ENCODE measurements at regions not wholly inside any gene's neighbourhood (a gene's known extent, or its start where the extent isn't known, plus 50 kb on each side); places are given as distances from the start of the nearest gene placed in this dataset.
"Not testable (repeated sequence)": the region's sequence is repeated elsewhere in the genome, so short reads cannot be mapped to it uniquely, and the experiment has no call there.

DNA sequence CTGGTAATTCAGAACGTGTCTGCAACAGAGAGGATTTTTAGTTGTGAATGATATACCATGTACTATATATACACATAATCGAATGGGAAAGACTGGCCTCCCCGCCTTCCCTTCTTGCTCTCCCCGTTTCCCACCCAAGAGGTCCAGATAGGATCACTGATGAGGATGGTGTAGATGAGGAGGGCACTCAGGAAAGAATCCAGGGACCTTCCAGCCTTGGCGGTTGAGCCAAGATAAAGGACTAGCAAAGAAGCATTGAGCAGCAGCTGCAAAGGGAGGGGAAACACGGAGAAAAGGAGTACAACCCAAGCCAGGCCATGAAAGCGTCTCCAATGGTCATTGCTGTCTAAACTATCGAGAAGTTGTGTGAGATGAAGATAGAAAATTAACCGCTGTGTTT lies 84.0 kb upstream of the EXOC2 start:
- Histone ChIP-seq H3K9me3 (ENCODE audit: insufficient read depth, low read length, severe bottlenecking) (no peaks in the 10 kb centered on the region), H2AFZ (ENCODE audit: low read depth, low read length) (no peak overlapping the region), H3K27me3 (ENCODE audit: insufficient read depth, low read length, poor library complexity) (peaks cover 11% of the 10 kb centered on the region), H4K20me1 (ENCODE audit: insufficient read depth, low read length) (no peaks in the 10 kb centered on the region), H3K4me1 (ENCODE audit: insufficient read depth, low read length) (no peaks in the 10 kb centered on the region), H3K9ac (ENCODE audit: low read depth, low read length) (no peak overlapping the region), H3K4me3 (ENCODE audit: low read depth in 1 of 2, low read length in 2 of 2) (no peak overlapping the region), H3K27ac (ENCODE audit: low read length) (no peak overlapping the region), H3K4me2 (ENCODE audit: insufficient read depth, low read length) (no peak overlapping the region), H3K36me3 (ENCODE audit: insufficient read depth, low read length) (no peaks in the 10 kb centered on the region), H3K79me2 (ENCODE audit: insufficient read depth, low read length) (no peaks in the 10 kb centered on the region)
- ATAC-seq (ENCODE audit: insufficient read depth, low read depth) (no peak), DNase-seq (no peak)
- TF ChIP-seq CTCF (IDR thresholded peaks at IDR 0.05; ENCODE audit: borderline replicate concordance, extremely low read depth, low read length, poor library complexity, severe bottlenecking) (no peak), EZH2 (IDR thresholded peaks at IDR 0.05; ENCODE audit: borderline replicate concordance, low read depth, low read length, severe bottlenecking) (no peak)

DNA sequence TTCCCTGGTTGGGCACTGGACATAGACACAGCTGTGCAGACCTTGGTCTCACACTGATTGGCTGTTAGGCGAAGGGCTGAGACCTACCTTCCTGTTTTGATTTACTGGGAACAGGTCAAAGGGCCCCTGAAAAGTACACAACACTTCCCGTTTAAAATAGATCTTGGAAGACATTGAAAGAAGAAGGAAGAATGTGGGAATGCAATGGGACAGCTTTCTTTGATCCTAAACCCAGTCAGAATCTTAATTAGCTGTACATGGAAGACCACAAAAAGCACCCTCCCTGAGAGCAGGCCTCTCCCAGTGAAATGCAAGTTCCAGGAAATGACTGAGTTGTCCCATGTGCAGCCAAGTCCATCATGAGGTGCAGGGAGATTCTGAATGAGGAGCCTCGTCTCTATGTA lies 83.6 kb upstream of the EXOC2 start:
- ATAC-seq (ENCODE audit: insufficient read depth, low read depth) (no peak), DNase-seq (no peak)
- no peaks in the 10 kb centered on the region for H3K79me2 ChIP-seq (ENCODE audit: insufficient read depth, low read length)
- H3K4me1 ChIP-seq (ENCODE audit: insufficient read depth, low read length), result no peaks in the 10 kb centered on the region
- H3K9me3 ChIP-seq (ENCODE audit: insufficient read depth, low read length, severe bottlenecking), result no peaks in the 10 kb centered on the region
- H3K36me3 ChIP-seq (ENCODE audit: insufficient read depth, low read length), result no peaks in the 10 kb centered on the region
- H3K9ac ChIP-seq (ENCODE audit: low read depth, low read length), result no peak overlapping the region
- H3K4me2 ChIP-seq (ENCODE audit: insufficient read depth, low read length), result no peak overlapping the region
- H2AFZ ChIP-seq (ENCODE audit: low read depth, low read length), result no peak overlapping the region
- no peak overlapping the region for H3K27ac ChIP-seq (ENCODE audit: low read length)
- no peak for TF ChIP-seq EZH2 (IDR thresholded peaks at IDR 0.05; ENCODE audit: borderline replicate concordance, low read depth, low read length, severe bottlenecking)
- TF ChIP-seq CTCF (IDR thresholded peaks at IDR 0.05; ENCODE audit: borderline replicate concordance, extremely low read depth, low read length, poor library complexity, severe bottlenecking), result no peak
- H3K27me3 ChIP-seq (ENCODE audit: insufficient read depth, low read length, poor library complexity), result peaks cover 11% of the 10 kb centered on the region
- H3K4me3 ChIP-seq (ENCODE audit: low read depth in 1 of 2, low read length in 2 of 2), result no peak overlapping the region
- no peaks in the 10 kb centered on the region for H4K20me1 ChIP-seq (ENCODE audit: insufficient read depth, low read length)

DNA sequence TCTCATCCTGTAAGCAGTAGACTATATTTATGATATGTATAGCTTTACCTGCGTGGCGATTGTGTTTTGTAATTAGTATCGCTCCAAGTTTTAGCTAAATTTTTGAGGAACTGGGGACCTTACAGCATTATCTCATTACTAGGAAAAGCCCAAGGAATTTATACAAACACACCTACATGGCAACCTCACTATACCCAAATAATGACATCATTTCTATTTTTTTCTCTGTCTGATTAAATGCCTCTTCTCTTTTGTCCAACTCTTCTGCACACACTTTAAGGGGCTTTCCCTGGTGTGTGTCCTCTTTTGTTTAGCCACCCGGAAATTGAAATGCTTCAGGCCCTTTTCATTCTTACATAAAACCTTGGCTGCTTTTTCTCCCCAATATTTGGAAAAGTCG lies 82.9 kb upstream of the EXOC2 start:
- H3K27me3 ChIP-seq (ENCODE audit: insufficient read depth, low read length, poor library complexity), result peaks cover 8% of the 10 kb centered on the region
- H3K79me2 ChIP-seq (ENCODE audit: insufficient read depth, low read length), result no peaks in the 10 kb centered on the region
- no peaks in the 10 kb centered on the region for H3K9me3 ChIP-seq (ENCODE audit: insufficient read depth, low read length, severe bottlenecking)
- TF ChIP-seq CTCF (IDR thresholded peaks at IDR 0.05; ENCODE audit: borderline replicate concordance, extremely low read depth, low read length, poor library complexity, severe bottlenecking), result no peak
- TF ChIP-seq EZH2 (IDR thresholded peaks at IDR 0.05; ENCODE audit: borderline replicate concordance, low read depth, low read length, severe bottlenecking), result no peak
- ATAC-seq (ENCODE audit: insufficient read depth, low read depth), result no peak
- H2AFZ ChIP-seq (ENCODE audit: low read depth, low read length), result no peak overlapping the region
- no peak overlapping the region for H3K4me3 ChIP-seq (ENCODE audit: low read depth in 1 of 2, low read length in 2 of 2)
- no peak overlapping the region for H3K27ac ChIP-seq (ENCODE audit: low read length)
- H3K9ac ChIP-seq (ENCODE audit: low read depth, low read length), result no peak overlapping the region
- H3K4me1 ChIP-seq (ENCODE audit: insufficient read depth, low read length), result no peaks in the 10 kb centered on the region
- H4K20me1 ChIP-seq (ENCODE audit: insufficient read depth, low read length), result no peaks in the 10 kb centered on the region
- H3K36me3 ChIP-seq (ENCODE audit: insufficient read depth, low read length), result no peaks in the 10 kb centered on the region
- DNase-seq, result no peak
- H3K4me2 ChIP-seq (ENCODE audit: insufficient read depth, low read length), result no peak overlapping the region

- not testable (repeated sequence) for H3K36me3 ChIP-seq (ENCODE audit: insufficient read depth, low read length); H3K4me3 ChIP-seq (ENCODE audit: low read depth in 1 of 2, low read length in 2 of 2); H3K27me3 ChIP-seq (ENCODE audit: insufficient read depth, low read length, poor library complexity); H4K20me1 ChIP-seq (ENCODE audit: insufficient read depth, low read length); H3K27ac ChIP-seq (ENCODE audit: low read length); ATAC-seq (ENCODE audit: insufficient read depth, low read depth); H3K9me3 ChIP-seq (ENCODE audit: insufficient read depth, low read length, severe bottlenecking); H3K4me2 ChIP-seq (ENCODE audit: insufficient read depth, low read length); H2AFZ ChIP-seq (ENCODE audit: low read depth, low read length); H3K79me2 ChIP-seq (ENCODE audit: insufficient read depth, low read length); DNase-seq; H3K4me1 ChIP-seq (ENCODE audit: insufficient read depth, low read length); H3K9ac ChIP-seq (ENCODE audit: low read depth, low read length)
These were observed 78.7 kb upstream of the EXOC2 start for GRCh38 chr6:771683-772082.

Data from DND-41 (cell line).